SK-N-SH treated with all-trans-retinoic acid at 6 μM for 48 hours (cell line): ENCODE measurements at regions not wholly inside any gene's neighbourhood (a gene's known extent, or its start where the extent isn't known, plus 50 kb on each side); places are given as distances from the start of the nearest gene placed in this dataset.

Experiments used
- ZFP30 ChIP-seq: fragments of 450-650 bp; formaldehyde crosslinking; IDR thresholded peaks from 2 replicates; pipeline ENCODE4 v1.5.0; 2022; ENCODE audit warnings: mild to moderate bottlenecking, moderate library complexity
- TF ChIP-seq, protein P1 (sequence below): fragments of 250-450 bp; sonication (Bioruptor Pico); IDR thresholded peaks from 2 replicates; pipeline ENCODE4 v1.8.0; 2021; ENCODE audit warnings: low read depth, mild to moderate bottlenecking, moderate library complexity, borderline replicate concordance

DNA sequence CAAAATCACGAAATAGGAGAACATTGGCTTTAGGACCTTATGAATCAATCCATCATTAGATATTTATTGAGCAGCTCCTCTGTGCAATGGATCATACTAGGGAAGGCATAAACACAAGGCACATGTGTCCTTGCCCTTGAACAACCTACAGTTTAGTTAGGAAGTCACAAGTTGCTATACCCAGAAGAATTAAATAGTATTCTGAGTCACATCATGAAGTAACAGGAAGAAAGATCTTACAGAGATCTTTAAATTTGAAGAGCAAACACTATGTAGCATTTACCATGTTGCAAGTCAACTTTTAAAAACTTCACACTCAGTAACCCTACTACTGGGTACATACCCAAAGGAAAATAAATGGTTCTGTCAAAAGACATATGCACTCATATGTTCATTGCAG is 355.2 kb upstream of the SLC14A2 start:
- TF ChIP-seq, protein P1, sequence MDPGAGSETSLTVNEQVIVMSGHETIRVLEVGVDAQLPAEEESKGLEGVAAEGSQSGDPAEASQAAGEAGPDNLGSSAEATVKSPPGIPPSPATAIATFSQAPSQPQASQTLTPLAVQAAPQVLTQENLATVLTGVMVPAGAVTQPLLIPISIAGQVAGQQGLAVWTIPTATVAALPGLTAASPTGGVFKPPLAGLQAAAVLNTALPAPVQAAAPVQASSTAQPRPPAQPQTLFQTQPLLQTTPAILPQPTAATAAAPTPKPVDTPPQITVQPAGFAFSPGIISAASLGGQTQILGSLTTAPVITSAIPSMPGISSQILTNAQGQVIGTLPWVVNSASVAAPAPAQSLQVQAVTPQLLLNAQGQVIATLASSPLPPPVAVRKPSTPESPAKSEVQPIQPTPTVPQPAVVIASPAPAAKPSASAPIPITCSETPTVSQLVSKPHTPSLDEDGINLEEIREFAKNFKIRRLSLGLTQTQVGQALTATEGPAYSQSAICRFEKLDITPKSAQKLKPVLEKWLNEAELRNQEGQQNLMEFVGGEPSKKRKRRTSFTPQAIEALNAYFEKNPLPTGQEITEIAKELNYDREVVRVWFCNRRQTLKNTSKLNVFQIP (CRISPR knock-in tag): no peak
- no peak for TF ChIP-seq ZFP30 (CRISPR knock-in tag)
